GM12878 (cell line): ENCODE measurements at regions not wholly inside any gene's neighbourhood (a gene's known extent, or its start where the extent isn't known, plus 50 kb on each side); places are given as distances from the start of the nearest gene placed in this dataset.

Source experiments
- ATAC-seq: fragments of 200-7000 bp; cut with Tn5 transposase; 3 replicates; pipeline ENCODE4 v1.9.1; 2020; ENCODE audit warnings: mild to moderate bottlenecking, moderate library complexity
- BruUV-seq: library from RNA; stranded (reverse); fragments of 400-500 nt; replicated peaks from 2 replicates; lab custom pipeline; 2021; lab: Mats Ljungman, UMichigan
- CTCF ChIA-PET: fragments of 300-600 bp; sonication (Branson Sonifier 250); formaldehyde crosslinking; extraction: SDS; loops from one replicate; lab custom pipeline; 2021; ENCODE audit warnings: inconsistent platforms; lab: Yijun Ruan, JAX
- POLR2A ChIA-PET: fragments of 350-600 bp; formaldehyde crosslinking; extraction: SDS; loops from one replicate; lab custom pipeline; 2021; ENCODE audit warnings: inconsistent platforms; lab: Charles Lee
- RAD21 ChIA-PET: fragments of 300-600 bp; sonication (Branson Sonifier 250); formaldehyde crosslinking; loops from one replicate; lab custom pipeline; 2023; ENCODE audit warnings: antibody characterized with exemption; ENCODE audit not compliant: unreplicated experiment; lab: Charles Lee
- SMC1A ChIA-PET: fragments of 300-600 bp; sonication (Branson Sonifier 250); formaldehyde crosslinking; loops from one replicate; lab custom pipeline; 2023; ENCODE audit not compliant: unreplicated experiment, uncharacterized antibody; lab: Charles Lee
- DNase-seq: peaks from one replicate; pipeline ENCODE4 v3.0.0-alpha.2; 2011; ENCODE audit warnings: low read depth, low spot score
- FAIRE-seq: peaks from 3 replicates; lab custom pipeline; 2011; peaks lifted over from hg19 to GRCh38; lab: Jason Lieb, UNC
- H2AFZ ChIP-seq: 2 replicates; pipeline ENCODE4 v1.6.0; 2011; ENCODE audit warnings: low read depth, low read length, control low read depth; ENCODE audit not compliant: control insufficient read depth
- H3K27ac ChIP-seq: 2 replicates; pipeline ENCODE4 v1.5.1; 2011; ENCODE audit warnings: control low read depth; ENCODE audit not compliant: control insufficient read depth, insufficient read depth
- H3K27me3 ChIP-seq, 2 experiments: replicated peaks in 1 of 2; 2 replicates each; pipeline versions ENCODE4 v1.6.0 to v1.6.1; 2011; ENCODE audit warnings: low read length in 1 of 2; ENCODE audit not compliant: control insufficient read depth in 2 of 2, insufficient read depth in 2 of 2
- H3K36me3 ChIP-seq, 2 experiments: 2 replicates each; pipeline ENCODE4 v1.5.1; 2011; ENCODE audit warnings: low read length in 1 of 2; ENCODE audit not compliant: control insufficient read depth in 2 of 2, insufficient read depth in 2 of 2
- H3K4me1 ChIP-seq: 2 replicates; pipeline ENCODE4 v1.6.1; 2011; ENCODE audit warnings: mild to moderate bottlenecking, low read length, moderate library complexity, mixed read lengths; ENCODE audit not compliant: control insufficient read depth, insufficient read depth
- H3K4me2 ChIP-seq: 2 replicates; pipeline ENCODE4 v1.6.0; 2011; ENCODE audit warnings: control low read depth; ENCODE audit not compliant: control insufficient read depth, insufficient read depth
- H3K4me3 ChIP-seq: fragments of 200-600 bp; sonication (generic); 2 replicates; pipeline ENCODE4 v1.5.1; 2016
- H3K79me2 ChIP-seq: 2 replicates; pipeline ENCODE4 v1.6.0; 2011; ENCODE audit warnings: low read length; ENCODE audit not compliant: control insufficient read depth, insufficient read depth
- H3K9ac ChIP-seq: 2 replicates; pipeline ENCODE4 v1.8.0; 2011; ENCODE audit warnings: low read length, control low read depth, mixed read lengths; ENCODE audit not compliant: control insufficient read depth, insufficient read depth
- H3K9me3 ChIP-seq: replicated peaks from 3 replicates; pipeline ENCODE4 v1.5.1; 2011; ENCODE audit warnings: mild to moderate bottlenecking, low read length; ENCODE audit not compliant: control insufficient read depth, insufficient read depth
- H4K20me1 ChIP-seq: 2 replicates; pipeline ENCODE4 v1.6.0; 2011; ENCODE audit not compliant: control insufficient read depth, insufficient read depth
- EP300 ChIP-seq, 2 experiments: fragments of 150-350 bp in 1 of 2; IDR thresholded peaks; 2 replicates each; pipeline ENCODE4 v1.6.1; 2011 to 2012; ENCODE audit warnings: low read depth in 2 of 2, low read length in 2 of 2, borderline replicate concordance in 1 of 2, improper control_type of control experiment in 1 of 2, inconsistent platforms in 1 of 2; ENCODE audit not compliant: control insufficient read depth in 1 of 2
- IRF3 ChIP-seq: fragments of 450-650 bp; IDR thresholded peaks from 2 replicates; pipeline ENCODE4 v1.6.1; 2014; ENCODE audit warnings: mild to moderate bottlenecking
- JUND ChIP-seq: IDR thresholded peaks from 2 replicates; pipeline ENCODE4 v1.6.1; 2012; ENCODE audit warnings: low read depth, mild to moderate bottlenecking, low read length, improper control_type of control experiment, moderate library complexity
- SPI1 ChIP-seq: IDR thresholded peaks from 2 replicates; pipeline ENCODE4 v1.6.1; 2011; ENCODE audit warnings: low read depth, mild to moderate bottlenecking, low read length, moderate library complexity, borderline replicate concordance; ENCODE audit not compliant: insufficient read depth
- TCF3 ChIP-seq: IDR thresholded peaks from 2 replicates; pipeline ENCODE4 v1.6.1; 2012; ENCODE audit warnings: low read depth, mild to moderate bottlenecking, low read length, borderline replicate concordance; ENCODE audit not compliant: insufficient read depth
- WGBS: methylation state at CpG from one replicate; pipeline ENCODE4 v1.1.6; 2016; ENCODE audit warnings: low lambda C conversion rate; ENCODE audit not compliant: insufficient replicate concordance, insufficient coverage; ENCODE audit errors: missing lambda C conversion rate; 5-methylcytosine and 5-hydroxymethylcytosine counted together
- in situ Hi-C: fragments of 300-500 bp; cut with MboI; formaldehyde crosslinking; loops from 9 replicates; pipeline ENCODE4 v1.14.3; 2018; ENCODE audit warnings: mixed read lengths
- intact Hi-C: fragments of 100-400 bp; cut with micrococcal nuclease; formaldehyde crosslinking; loops from one replicate; pipeline ENCODE4 v1.14.2; 2022; ENCODE audit not compliant: unreplicated experiment

- no peaks in the 10 kb centered on the region for H3K79me2 ChIP-seq
- in situ Hi-C loops (no loop called here), intact Hi-C loops (no loop called here)
- no peaks in the 10 kb centered on the region for H3K27me3 ChIP-seq
- BruUV-seq, result no TSS peak
- FAIRE-seq (no peak), DNase-seq (no peak), ATAC-seq (0 out of 3 replicates have a peak, but pooled peaks have one; percentile 26)
- H3K4me2 ChIP-seq, result no peak overlapping the region
- ChIA-PET CTCF (interaction anchor here (0.8 to 1.2 kb wide), 4 partner anchors 10 to 114 kb away, joined by 3 to 5 read pairs (median 3); no protein-coding TSS in a partner anchor), SMC1A (interaction anchor here (0.8 to 1.3 kb wide), 3 partner anchors 9 to 194 kb away, joined by 3 to 5 read pairs (median 3); no protein-coding TSS in a partner anchor), POLR2A (interaction anchor here (1.2 to 1.5 kb wide), 3 partner anchors 9 to 11 kb away, joined by 3 to 4 read pairs (median 3); no protein-coding TSS in a partner anchor), RAD21 (no interaction called here)
- TF ChIP-seq TCF3 (no peak), SPI1 (peak; percentile 7; the same call in 1 of the 2 replicates)
- H3K9me3 ChIP-seq, result no peaks in the 10 kb centered on the region
- H3K27ac ChIP-seq, result no peak overlapping the region
- no peak overlapping the region for H3K9ac ChIP-seq
- H3K36me3 ChIP-seq, result no peaks in the 10 kb centered on the region
- H3K4me3 ChIP-seq, result no peak overlapping the region
- H3K4me1 ChIP-seq, result peaks cover 14% of the 10 kb centered on the region
- 78% methylated on average over 14 of the region's 14 CpGs for WGBS
- no peaks in the 10 kb centered on the region for H4K20me1 ChIP-seq
- H2AFZ ChIP-seq, result peak overlapping the region; percentile 74
These were observed 130.7 kb upstream of the SERTAD2 start for GRCh38 chr2:64784168-64785061.

DNA sequence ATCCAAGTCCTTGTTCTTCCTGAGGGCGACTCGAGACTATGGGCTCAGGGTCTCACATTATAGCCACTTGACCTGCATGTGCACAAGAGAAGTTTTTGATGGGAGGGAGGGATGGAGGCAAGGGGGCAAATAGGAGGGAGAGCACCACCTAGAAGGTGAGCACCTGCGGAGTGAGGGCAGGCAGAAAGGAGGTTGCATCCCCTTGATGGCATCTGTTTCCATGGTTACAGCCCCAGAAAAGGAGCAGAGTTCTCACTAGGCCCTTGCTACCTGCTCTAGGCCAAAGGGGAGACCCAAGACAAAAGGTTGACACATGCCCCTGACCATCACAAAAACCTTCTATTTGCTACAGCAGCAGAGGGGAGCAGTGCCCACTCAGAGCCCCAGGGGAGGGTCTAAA, 131.5 kb upstream of the SERTAD2 start:
- TF ChIP-seq EP300 (IDR thresholded peaks at IDR 0.05; ENCODE audit: borderline replicate concordance in 1 of 2, control insufficient read depth in 1 of 2, low read depth in 2 of 2, low read length in 2 of 2), result no peak
- no peak for TF ChIP-seq IRF3
- no peak for TF ChIP-seq JUND
- TF ChIP-seq, all 136 proteins: peak for 0
- Histone ChIP-seq H3K4me2 (no peak overlapping the region), H4K20me1 (no peaks in the 10 kb centered on the region), H3K27me3 (no peaks in the 10 kb centered on the region), H3K4me3 (no peak overlapping the region), H3K4me1 (peaks cover 14% of the 10 kb centered on the region), H3K9ac (no peak overlapping the region), H3K36me3 (no peaks in the 10 kb centered on the region), H3K9me3 (no peaks in the 10 kb centered on the region), H3K79me2 (no peaks in the 10 kb centered on the region), H2AFZ (no peak overlapping the region), H3K27ac (no peak overlapping the region)
- 85% methylated on average over 3 of the region's 3 CpGs for WGBS
- CTCF ChIA-PET, result interaction anchor here (0.9 to 2.9 kb wide), 4 partner anchors 10 to 110 kb away, joined by 3 to 11 read pairs (median 4); no protein-coding TSS in a partner anchor
- SMC1A ChIA-PET, result interaction anchor here (1.1 kb wide), 1 partner anchor 30 kb away, joined by 3 read pairs; no protein-coding TSS in a partner anchor
- intact Hi-C loops (no loop called here), in situ Hi-C loops (no loop called here)
- RAD21 ChIA-PET, result interaction anchor here (1.1 to 1.6 kb wide), 2 partner anchors 18 to 34 kb away, joined by 3 to 6 read pairs; no protein-coding TSS in a partner anchor
- POLR2A ChIA-PET, result interaction anchor here (1.2 kb wide), 1 partner anchor 8 kb away, joined by 3 read pairs; no protein-coding TSS in a partner anchor
- BruUV-seq, result no TSS peak
- FAIRE-seq (no peak), DNase-seq (no peak), ATAC-seq (no peak)
